ENCODE measurements at regions not wholly inside any gene's neighbourhood (a gene's known extent, or its start where the extent isn't known, plus 50 kb on each side); places are given as distances from the start of the nearest gene placed in this dataset.
"Not testable (repeated sequence)": the region's sequence is repeated elsewhere in the genome, so short reads cannot be mapped to it uniquely, and the experiment has no call there.

- not testable (repeated sequence) for DNase-seq (ENCODE audit: low read depth)
Observed at GRCh38 chr4:22630161-22630975, 62.4 kb upstream of the GBA3 start.

GRCh38 chr4:22631167-22631566 lies 61.6 kb upstream of the GBA3 start:
- DNase-seq (ENCODE audit: low read depth): not testable (repeated sequence)

DNA sequence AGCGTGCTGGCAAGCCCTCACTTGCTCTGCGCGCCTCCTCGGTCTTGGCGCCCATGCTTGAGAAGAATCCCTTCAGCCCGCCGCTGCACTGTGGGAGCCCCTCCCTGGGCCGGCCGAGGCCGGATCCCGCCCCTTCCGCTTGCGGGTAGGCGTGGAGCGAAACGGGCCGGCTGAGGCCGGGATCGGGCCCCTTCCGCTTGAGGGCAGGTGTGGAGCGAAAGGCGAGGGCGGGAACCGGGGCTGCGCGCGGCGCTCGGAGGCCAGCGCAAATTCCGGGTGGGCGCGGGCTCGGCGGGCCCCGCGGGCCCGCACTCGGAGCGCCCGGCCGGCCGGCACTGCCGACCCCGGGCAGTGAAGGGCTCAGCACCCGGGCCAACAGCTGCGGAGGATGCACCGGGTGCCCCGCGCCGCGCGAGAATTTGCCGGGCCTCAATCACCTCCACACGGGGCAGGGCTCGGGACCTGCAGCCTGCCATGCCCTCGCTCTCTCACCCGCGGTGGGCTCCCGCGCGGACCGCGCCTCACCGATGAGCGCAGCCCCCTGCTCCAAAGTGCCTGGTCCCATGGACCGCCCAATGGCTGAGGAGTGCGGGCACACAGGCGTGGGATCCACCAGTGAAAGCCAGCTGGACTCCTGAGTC lies 58.1 kb upstream of the GBA3 start:
- no peak for DNase-seq (ENCODE audit: low read depth)

GRCh38 chr4:22635182-22635549 lies 57.6 kb upstream of the GBA3 start:
- DNase-seq (ENCODE audit: low read depth): not testable (repeated sequence)

DNA sequence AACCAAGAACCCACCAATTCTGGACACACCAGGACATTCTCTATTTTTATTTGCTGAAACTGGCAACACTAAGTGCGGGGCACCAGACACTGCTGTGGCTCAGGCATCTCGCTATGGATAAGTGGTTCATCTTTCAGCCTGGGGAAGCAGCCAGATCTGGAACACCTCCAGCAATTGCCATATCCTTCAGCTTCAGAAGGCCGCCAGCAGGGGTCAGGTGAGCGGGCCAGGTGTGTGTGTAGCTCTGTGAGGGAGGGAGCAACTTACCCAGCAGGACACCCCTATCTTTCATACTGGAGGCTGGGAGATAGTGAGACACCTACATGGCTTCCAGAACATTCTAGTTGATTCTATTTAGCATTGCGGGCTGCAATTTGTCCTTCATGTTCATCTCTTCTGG lies 57.0 kb upstream of the GBA3 start:
- no peak for DNase-seq (ENCODE audit: low read depth)

DNA sequence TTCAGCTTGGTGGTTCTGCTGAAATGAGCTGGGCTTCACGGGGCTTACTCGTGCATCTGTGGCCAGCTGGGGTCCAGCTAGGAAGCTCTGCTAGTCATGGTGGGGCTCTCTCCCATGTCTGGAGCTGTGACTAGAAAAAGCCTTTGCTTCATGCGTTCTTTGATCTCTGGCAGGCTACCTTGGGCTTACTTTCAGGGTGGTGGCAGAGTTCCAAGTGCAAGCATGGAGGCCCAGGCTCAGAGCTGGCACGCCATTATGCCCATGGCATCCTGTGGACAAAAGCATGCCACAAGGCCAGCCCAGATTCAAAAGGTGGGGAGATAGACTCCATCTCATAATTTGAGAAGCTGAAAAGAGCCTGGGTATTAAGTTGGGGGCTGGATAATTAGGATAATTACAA lies 55.4 kb upstream of the GBA3 start:
- DNase-seq (ENCODE audit: low read depth): no peak

Data from LHCN-M2 (cell line).